ENCODE measurements at regions not wholly inside any gene's neighbourhood (a gene's known extent, or its start where the extent isn't known, plus 50 kb on each side); places are given as distances from the start of the nearest gene placed in this dataset.

- TF ChIP-seq TFDP2 (CRISPR knock-in tag; IDR thresholded peaks at IDR 0.05) (no peak), ELF1 (CRISPR knock-in tag; IDR thresholded peaks at IDR 0.05) (no peak), AFF4 (CRISPR knock-in tag; IDR thresholded peaks at IDR 0.05) (no peak), STAT5B (CRISPR knock-in tag; IDR thresholded peaks at IDR 0.05) (no peak), CTCF (CRISPR knock-in tag; IDR thresholded peaks at IDR 0.05) (no peak), POLR2AphosphoS5 (IDR thresholded peaks at IDR 0.05; ENCODE audit: low read depth, low read length) (no peak), ARNT (IDR thresholded peaks at IDR 0.05) (no peak), ZNF24 (IDR thresholded peaks at IDR 0.05) (no peak), ZNF629 (CRISPR knock-in tag; conservative IDR thresholded peaks at IDR 0.05) (no peak)
These were observed 589.7 kb downstream of the PTPRU start for GRCh38 chr1:29825941-29826415.
